ENCODE measurements at regions not wholly inside any gene's neighbourhood (a gene's known extent, or its start where the extent isn't known, plus 50 kb on each side); places are given as distances from the start of the nearest gene placed in this dataset.

- no peak for DNase-seq
Measured at GRCh38 chr3:30225021-30225420, 381.4 kb upstream of the TGFBR2 start.

- no peak for DNase-seq
Measured at GRCh38 chr3:30226601-30227151, 379.7 kb upstream of the TGFBR2 start.

- DNase-seq = no peak
Measured at GRCh38 chr3:30227571-30228301, 378.7 kb upstream of the TGFBR2 start.

- DNase-seq = no peak
Measured at GRCh38 chr3:30228302-30228631, 378.1 kb upstream of the TGFBR2 start.

GRCh38 chr3:30231277-30232141 is 374.9 kb upstream of the TGFBR2 start:
- DNase-seq = no peak

- no peak for DNase-seq
Measured at GRCh38 chr3:30232142-30232541, 374.3 kb upstream of the TGFBR2 start.

- no peak for DNase-seq
Measured at GRCh38 chr3:30233913-30234646, 372.3 kb upstream of the TGFBR2 start.

- no peak for DNase-seq
Measured at GRCh38 chr3:30236011-30236410, 370.4 kb upstream of the TGFBR2 start.

- DNase-seq = no peak
Measured at GRCh38 chr3:30241721-30242120, 364.7 kb upstream of the TGFBR2 start.

GRCh38 chr3:30245858-30246622 is 360.4 kb upstream of the TGFBR2 start:
- DNase-seq = no peak

- no peak for DNase-seq
Measured at GRCh38 chr3:30248423-30248822, 358.0 kb upstream of the TGFBR2 start.

GRCh38 chr3:30252474-30252873 is 353.9 kb upstream of the TGFBR2 start:
- no peak for DNase-seq

- DNase-seq = no peak
Measured at GRCh38 chr3:30253832-30254231, 352.6 kb upstream of the TGFBR2 start.

- no peak for DNase-seq
Measured at GRCh38 chr3:30256474-30256873, 349.9 kb upstream of the TGFBR2 start.

GRCh38 chr3:30258426-30259392 is 347.7 kb upstream of the TGFBR2 start:
- DNase-seq = peak in 1 of 2 experiments; percentile 60

GRCh38 chr3:30259730-30260129 is 346.7 kb upstream of the TGFBR2 start:
- DNase-seq = no peak

- no peak for DNase-seq
Measured at GRCh38 chr3:30260762-30261161, 345.6 kb upstream of the TGFBR2 start.

GRCh38 chr3:30263238-30263924 is 343.0 kb upstream of the TGFBR2 start:
- DNase-seq = no peak

GRCh38 chr3:30263925-30264313 is 342.5 kb upstream of the TGFBR2 start:
- no peak for DNase-seq

- DNase-seq = no peak
Measured at GRCh38 chr3:30266524-30266923, 339.9 kb upstream of the TGFBR2 start.

- DNase-seq = no peak
Measured at GRCh38 chr3:30268288-30268687, 338.1 kb upstream of the TGFBR2 start.
